H1 (cell line): ENCODE measurements at regions not wholly inside any gene's neighbourhood (a gene's known extent, or its start where the extent isn't known, plus 50 kb on each side); places are given as distances from the start of the nearest gene placed in this dataset.

Experiments used
- CTCF ChIA-PET: fragments of 300-600 bp; sonication (Branson Sonifier 250); formaldehyde crosslinking; loops from one replicate; lab custom pipeline; 2021; ENCODE audit not compliant: partially characterized antibody; lab: Charles Lee
- POLR2A ChIA-PET: fragments of 300-600 bp; sonication (Branson Sonifier 250); formaldehyde crosslinking; loops from one replicate; lab custom pipeline; 2021; ENCODE audit warnings: inconsistent platforms; ENCODE audit not compliant: partially characterized antibody; lab: Charles Lee
- DNase-seq, 2 experiments: peaks; one replicate each; pipeline versions ENCODE4 v3.0.0 to v3.0.0-alpha.2; 2010 to 2022; ENCODE audit warnings: low spot score in 2 of 2, low read depth in 1 of 2, mixed read lengths in 1 of 2
- FAIRE-seq: peaks from 2 replicates; lab custom pipeline; 2011; peaks lifted over from hg19 to GRCh38; lab: Jason Lieb, UNC
- H2AFZ ChIP-seq: 2 replicates; pipeline ENCODE4 v1.8.1; 2012; ENCODE audit warnings: low read length, inconsistent platforms
- H2AK5ac ChIP-seq: 2 replicates; pipeline ENCODE4 v1.6.1; 2013; ENCODE audit warnings: low read depth, low read length
- H2BK120ac ChIP-seq: replicated peaks from 2 replicates; pipeline ENCODE3; 2013; ENCODE audit warnings: low read depth, low read length, inconsistent platforms
- H2BK12ac ChIP-seq: 2 replicates; pipeline ENCODE4 v1.6.1; 2013; ENCODE audit warnings: low read depth, low read length
- H2BK15ac ChIP-seq: 2 replicates; pipeline ENCODE4 v1.6.1; 2013; ENCODE audit warnings: low read length
- H2BK20ac ChIP-seq: 2 replicates; pipeline ENCODE4 v1.6.1; 2013; ENCODE audit warnings: low read length
- H2BK5ac ChIP-seq: 2 replicates; pipeline ENCODE4 v1.6.1; 2013; ENCODE audit warnings: low read depth, low read length
- H3K14ac ChIP-seq: 2 replicates; pipeline ENCODE4 v1.6.1; 2013; ENCODE audit warnings: inconsistent platforms; ENCODE audit not compliant: insufficient read length
- H3K18ac ChIP-seq: 2 replicates; pipeline ENCODE4 v1.6.1; 2013; ENCODE audit warnings: low read length; ENCODE audit errors: extremely low read depth
- H3K23ac ChIP-seq: 2 replicates; pipeline ENCODE4 v1.6.1; 2013; ENCODE audit warnings: inconsistent platforms; ENCODE audit not compliant: insufficient read length
- H3K23me2 ChIP-seq: 2 replicates; pipeline ENCODE4 v1.6.1; 2013; ENCODE audit warnings: low read depth, low read length
- H3K27ac ChIP-seq: 2 replicates; pipeline ENCODE4 v1.6.1; 2011; ENCODE audit warnings: low read depth, low read length, inconsistent platforms
- H3K27me3 ChIP-seq, 4 experiments: replicated peaks in 1 of 4; 1 replicate in 1 of 4; 2 replicates in 3 of 4; pipeline versions ENCODE4 v1.6.1 to v1.8.1; 2011 to 2013; ENCODE audit warnings: low read length in 3 of 4, mild to moderate bottlenecking in 3 of 4, inconsistent platforms in 2 of 4, mixed read lengths in 2 of 4, moderate library complexity in 1 of 4; ENCODE audit not compliant: control insufficient read depth in 3 of 4, insufficient read depth in 3 of 4; ENCODE audit errors: extremely low read depth in 1 of 4
- H3K36me3 ChIP-seq, 4 experiments: 2 replicates each; pipeline versions ENCODE4 v1.6.1 to v1.8.1; 2011 to 2013; ENCODE audit warnings: mild to moderate bottlenecking in 4 of 4, low read length in 3 of 4, moderate library complexity in 2 of 4, control low read depth in 1 of 4, inconsistent platforms in 1 of 4; ENCODE audit not compliant: insufficient read depth in 4 of 4, control insufficient read depth in 2 of 4
- H3K4ac ChIP-seq: replicated peaks from 2 replicates; pipeline ENCODE3; 2013; ENCODE audit warnings: low read length, low read depth, mixed read lengths, inconsistent platforms; ENCODE audit not compliant: insufficient read length
- H3K4me1 ChIP-seq, 4 experiments: replicated peaks in 1 of 4; 1 replicate in 1 of 4; 2 replicates in 3 of 4; pipeline versions ENCODE4 v1.6.1 to v1.8.1; 2011 to 2013; ENCODE audit warnings: low read length in 3 of 4, inconsistent platforms in 2 of 4, mixed read lengths in 1 of 4; ENCODE audit not compliant: insufficient read depth in 4 of 4, control insufficient read depth in 3 of 4
- H3K4me2 ChIP-seq, 2 experiments: 2 replicates each; pipeline versions ENCODE4 v1.6.1 to v1.8.1; 2011 to 2013; ENCODE audit warnings: low read depth in 2 of 2, low read length in 2 of 2, control low read depth in 1 of 2, inconsistent platforms in 1 of 2, mild to moderate bottlenecking in 1 of 2; ENCODE audit not compliant: insufficient read depth in 1 of 2
- H3K4me3 ChIP-seq, 4 experiments: fragments of 200-600, 300-600 bp in 1 of 4; sonication (generic), shearing (Covaris generic), sonication (Bioruptor Twin) in 1 of 4; 2 replicates each; pipeline versions ENCODE4 v1.5.1 to v1.8.1; 2011 to 2016; ENCODE audit warnings: low read length in 4 of 4, low read depth in 3 of 4, control low read depth in 2 of 4, inconsistent platforms in 2 of 4, mild to moderate bottlenecking in 2 of 4, mixed read lengths in 1 of 4, moderate library complexity in 1 of 4; ENCODE audit not compliant: insufficient read depth in 2 of 4; ENCODE audit errors: extremely low read depth in 1 of 4
- H3K56ac ChIP-seq: replicated peaks from 2 replicates; pipeline ENCODE3; 2013; ENCODE audit warnings: low read depth, mild to moderate bottlenecking, mixed read lengths, low read length, inconsistent platforms; ENCODE audit not compliant: insufficient read length
- H3K79me1 ChIP-seq: 2 replicates; pipeline ENCODE4 v1.6.1; 2013; ENCODE audit warnings: low read depth, low read length, control low read depth
- H3K79me2 ChIP-seq, 2 experiments: 2 replicates each; pipeline versions ENCODE4 v1.6.1 to v1.8.1; 2012 to 2013; ENCODE audit warnings: low read length in 2 of 2, mild to moderate bottlenecking in 2 of 2, inconsistent platforms in 1 of 2; ENCODE audit not compliant: insufficient read depth in 2 of 2, control insufficient read depth in 1 of 2
- H3K9ac ChIP-seq, 4 experiments: replicated peaks in 1 of 4; 1 replicate in 1 of 4; 2 replicates in 3 of 4; pipeline versions ENCODE4 v1.6.1 to v1.8.1; 2011 to 2013; ENCODE audit warnings: low read depth in 3 of 4, low read length in 3 of 4, control low read depth in 2 of 4, mild to moderate bottlenecking in 2 of 4, moderate library complexity in 2 of 4, inconsistent platforms in 1 of 4; ENCODE audit errors: extremely low read depth in 1 of 4
- H3K9me3 ChIP-seq, 2 experiments: 2 replicates each; pipeline versions ENCODE4 v1.6.1 to v1.8.1; 2012 to 2013; ENCODE audit warnings: mild to moderate bottlenecking in 2 of 2, moderate library complexity in 2 of 2, control low read depth in 1 of 2, inconsistent platforms in 1 of 2, low read depth in 1 of 2, low read length in 1 of 2, mixed read lengths in 1 of 2; ENCODE audit not compliant: insufficient read depth in 2 of 2
- H4K20me1 ChIP-seq, 2 experiments: replicated peaks in 1 of 2; 2 replicates each; pipeline versions ENCODE3 to v1.8.1; 2011 to 2013; ENCODE audit warnings: inconsistent platforms in 2 of 2, low read length in 2 of 2, mild to moderate bottlenecking in 1 of 2; ENCODE audit not compliant: insufficient read depth in 2 of 2, control insufficient read depth in 1 of 2
- H4K5ac ChIP-seq: 2 replicates; pipeline ENCODE4 v1.6.1; 2013; ENCODE audit warnings: low read length, low read depth, mixed read lengths, inconsistent platforms; ENCODE audit not compliant: insufficient read length
- H4K8ac ChIP-seq: 2 replicates; pipeline ENCODE4 v1.8.0; 2013; ENCODE audit warnings: mild to moderate bottlenecking, moderate library complexity, low read length, inconsistent platforms; ENCODE audit not compliant: insufficient read depth; ENCODE audit errors: extremely low read depth
- H4K91ac ChIP-seq: replicated peaks from 2 replicates; pipeline ENCODE3; 2013; ENCODE audit warnings: low read length, mixed read lengths, inconsistent platforms; ENCODE audit not compliant: insufficient read length
- JUN ChIP-seq: IDR thresholded peaks from 2 replicates; pipeline ENCODE4 v1.6.1; 2011; ENCODE audit warnings: low read depth, mild to moderate bottlenecking, improper control_type of control experiment, low read length
- RAD21 ChIP-seq, 2 experiments: IDR thresholded peaks in 1 of 2; conservative IDR thresholded peaks in 1 of 2; 2 replicates each; pipeline ENCODE4 v1.6.1; 2011; ENCODE audit warnings: low read depth in 2 of 2, low read length in 2 of 2, improper control_type of control experiment in 1 of 2, inconsistent platforms in 1 of 2, mild to moderate bottlenecking in 1 of 2, moderate library complexity in 1 of 2
- RNF2 ChIP-seq: fragments of 200-900, 300-1000 bp; sonication (generic); IDR thresholded peaks from 2 replicates; pipeline ENCODE4 v1.7.1; 2016; ENCODE audit warnings: borderline replicate concordance, low read depth, mild to moderate bottlenecking, antibody characterized with exemption, low read length; ENCODE audit not compliant: poor library complexity, severe bottlenecking; ENCODE audit errors: missing control alignments
- WGBS, 2 experiments: shearing (Covaris generic) in 1 of 2; methylation state at CpG; one replicate each; pipeline versions ENCODE4 v1.1.6 to v1.1.7; 2013 to 2015; ENCODE audit warnings: low lambda C conversion rate in 2 of 2, mixed read lengths in 2 of 2, inconsistent platforms in 1 of 2, low coverage in 1 of 2, missing lambda C conversion rate in 1 of 2; ENCODE audit not compliant: insufficient replicate concordance in 2 of 2, insufficient coverage in 1 of 2, insufficient read length in 1 of 2; ENCODE audit errors: extremely low coverage in 1 of 2, missing lambda C conversion rate in 1 of 2; 5-methylcytosine and 5-hydroxymethylcytosine counted together

- DNase-seq, result no peak
- no peak overlapping the region for H2AFZ ChIP-seq
- WGBS, 2 experiments, result 90% methylated on average over 1 of the region's 1 CpG; no CpG with 5 or more reads in 1 of the 2 experiments
- ChIA-PET POLR2A (no interaction called here), CTCF (interaction anchor here (1.6 kb wide), 1 partner anchor 1435 kb away, joined by 3 read pairs; no protein-coding TSS in a partner anchor)
- no peak for TF ChIP-seq RAD21 (IDR thresholded peaks at IDR 0.05 in 1 of 2, conservative IDR thresholded peaks at IDR 0.05 in 1 of 2; ENCODE audit: low read depth in 2 of 2, low read length in 2 of 2)
- TF ChIP-seq RNF2, result no peak
- no peak for TF ChIP-seq JUN
- H4K8ac ChIP-seq, result no peak overlapping the region
- H4K5ac ChIP-seq, result no peak overlapping the region
- H3K18ac ChIP-seq, result no peak overlapping the region
- H3K79me2 ChIP-seq, result no peaks in the 10 kb centered on the region
- H3K23me2 ChIP-seq, result no peaks in the 10 kb centered on the region
- H4K20me1 ChIP-seq, result no peaks in the 10 kb centered on the region
- no peak overlapping the region for H2BK12ac ChIP-seq
- H2BK5ac ChIP-seq, result no peak overlapping the region
- no peaks in the 10 kb centered on the region for H3K4me1 ChIP-seq
- H2BK120ac ChIP-seq, result no peak overlapping the region
- H2BK20ac ChIP-seq, result no peak overlapping the region
- no peaks in the 10 kb centered on the region for H3K36me3 ChIP-seq
- H3K9me3 ChIP-seq, result peaks cover 0 to 7% of the 10 kb centered on the region in 2 experiments; a peak in 2 of 4 replicates
- no peaks in the 10 kb centered on the region for H3K27me3 ChIP-seq
- no peak overlapping the region for H3K4me3 ChIP-seq
- H2BK15ac ChIP-seq, result no peak overlapping the region
- FAIRE-seq, result no peak
- H3K79me1 ChIP-seq, result no peaks in the 10 kb centered on the region
- no peak overlapping the region for H3K23ac ChIP-seq
- no peak overlapping the region for H2AK5ac ChIP-seq
- no peak overlapping the region for H4K91ac ChIP-seq
- H3K4ac ChIP-seq, result no peak overlapping the region
- H3K27ac ChIP-seq, result no peak overlapping the region
- H3K4me2 ChIP-seq, result no peak overlapping the region
- H3K56ac ChIP-seq, result no peak overlapping the region
- H3K14ac ChIP-seq, result no peak overlapping the region
- H3K9ac ChIP-seq, result no peak overlapping the region
These were observed 801.9 kb upstream of the CITED2 start for GRCh38 chr6:140176306-140176705.
